ENCODE measurements at regions not wholly inside any gene's neighbourhood (a gene's known extent, or its start where the extent isn't known, plus 50 kb on each side); places are given as distances from the start of the nearest gene placed in this dataset.

GRCh38 chr14:82889701-82890100 is 1356.0 kb upstream of the SEL1L start:
- H3K4me3 ChIP-seq (ENCODE audit: low read depth, low read length): no peak overlapping the region
- TF ChIP-seq MYC (IDR thresholded peaks at IDR 0.05; ENCODE audit: low read depth, low read length) (no peak), MAX (IDR thresholded peaks at IDR 0.05; ENCODE audit: low read depth, low read length) (no peak), POLR2A (IDR thresholded peaks at IDR 0.05; ENCODE audit: extremely low read depth, insufficient read length) (no peak), CTCF (IDR thresholded peaks at IDR 0.05; ENCODE audit: low read depth, low read length) (no peak)
- no peak for DNase-seq (ENCODE audit: low read depth)

- no peak overlapping the region for H3K4me3 ChIP-seq (ENCODE audit: low read depth, low read length)
- TF ChIP-seq MAX (IDR thresholded peaks at IDR 0.05; ENCODE audit: low read depth, low read length) (no peak), POLR2A (IDR thresholded peaks at IDR 0.05; ENCODE audit: extremely low read depth, insufficient read length) (no peak), MYC (IDR thresholded peaks at IDR 0.05; ENCODE audit: low read depth, low read length) (no peak), CTCF (IDR thresholded peaks at IDR 0.05; ENCODE audit: low read depth, low read length) (no peak)
- DNase-seq (ENCODE audit: low read depth): no peak
These were observed 1362.8 kb upstream of the SEL1L start for GRCh38 chr14:82896476-82896875.

GRCh38 chr14:82897469-82898308 is 1364.0 kb upstream of the SEL1L start:
- no peak for DNase-seq (ENCODE audit: low read depth)
- TF ChIP-seq POLR2A (IDR thresholded peaks at IDR 0.05; ENCODE audit: extremely low read depth, insufficient read length) (no peak), MYC (IDR thresholded peaks at IDR 0.05; ENCODE audit: low read depth, low read length) (no peak), CTCF (IDR thresholded peaks at IDR 0.05; ENCODE audit: low read depth, low read length) (no peak), MAX (IDR thresholded peaks at IDR 0.05; ENCODE audit: low read depth, low read length) (no peak)
- H3K4me3 ChIP-seq (ENCODE audit: low read depth, low read length): no peak overlapping the region

GRCh38 chr14:82905762-82906161 is 1372.1 kb upstream of the SEL1L start:
- no peak for DNase-seq (ENCODE audit: low read depth)
- TF ChIP-seq MYC (IDR thresholded peaks at IDR 0.05; ENCODE audit: low read depth, low read length) (no peak), CTCF (IDR thresholded peaks at IDR 0.05; ENCODE audit: low read depth, low read length) (no peak), MAX (IDR thresholded peaks at IDR 0.05; ENCODE audit: low read depth, low read length) (no peak)
- no peak overlapping the region for H3K4me3 ChIP-seq (ENCODE audit: low read depth, low read length)

- DNase-seq (ENCODE audit: low read depth): no peak
- H3K4me3 ChIP-seq (ENCODE audit: low read depth, low read length): no peak overlapping the region
- TF ChIP-seq MYC (IDR thresholded peaks at IDR 0.05; ENCODE audit: low read depth, low read length): no peak
- no peak for TF ChIP-seq POLR2A (IDR thresholded peaks at IDR 0.05; ENCODE audit: extremely low read depth, insufficient read length)
- TF ChIP-seq MAX (IDR thresholded peaks at IDR 0.05; ENCODE audit: low read depth, low read length): no peak
These were observed 1378.3 kb upstream of the SEL1L start for GRCh38 chr14:82911930-82912329.

- no peak for TF ChIP-seq MYC (IDR thresholded peaks at IDR 0.05; ENCODE audit: low read depth, low read length)
- TF ChIP-seq MAX (IDR thresholded peaks at IDR 0.05; ENCODE audit: low read depth, low read length): no peak
- no peak for TF ChIP-seq CTCF (IDR thresholded peaks at IDR 0.05; ENCODE audit: low read depth, low read length)
- no peak for TF ChIP-seq POLR2A (IDR thresholded peaks at IDR 0.05; ENCODE audit: extremely low read depth, insufficient read length)
- H3K4me3 ChIP-seq (ENCODE audit: low read depth, low read length): no peak overlapping the region
- DNase-seq (ENCODE audit: low read depth): no peak
These were observed 1379.7 kb upstream of the SEL1L start for GRCh38 chr14:82913396-82913795.

All from NB4 (cell line).